Tibial artery (tissue), 4 donors: ENCODE measurements at regions not wholly inside any gene's neighbourhood (a gene's known extent, or its start where the extent isn't known, plus 50 kb on each side); places are given as distances from the start of the nearest gene placed in this dataset.
A peak's percentile ranks its signal among the peaks of the same experiment; 100 is the strongest.

Source experiments
- DNase-seq, 2 donors: peaks; one replicate each; pipeline ENCODE4 v3.0.0-alpha.2; 2019
- H3K27ac ChIP-seq, 2 donors: fragments of 200-600 bp; sonication (generic) in 1 of 2; 1 replicate in 1 of 2; 2 replicates in 1 of 2; pipeline ENCODE4 v1.5.1; 2018 to 2019; ENCODE audit warnings: mild to moderate bottlenecking in 1 of 2
- H3K27me3 ChIP-seq, 2 donors: fragments of 200-600 bp; sonication (generic) in 1 of 2; one replicate each; pipeline versions ENCODE4 v1.5.1 to v1.6.0; 2016 to 2019
- H3K36me3 ChIP-seq, 3 donors: fragments of 200-600 bp; sonication (generic) in 2 of 3; one replicate each; pipeline ENCODE4 v1.5.1; 2016 to 2019; ENCODE audit warnings: mild to moderate bottlenecking in 2 of 3
- H3K4me1 ChIP-seq, 4 donors: fragments of 200-600 bp; sonication (generic) in 2 of 4; 1 replicate in 3 of 4; 2 replicates in 1 of 4; pipeline ENCODE4 v1.5.1; 2016 to 2019
- H3K4me3 ChIP-seq, 2 donors: fragments of 200-600 bp; sonication (generic) in 1 of 2; 1 replicate in 1 of 2; 2 replicates in 1 of 2; pipeline ENCODE4 v1.5.1; 2018 to 2019; ENCODE audit warnings: mild to moderate bottlenecking in 2 of 2
- H3K9me3 ChIP-seq, 3 donors: fragments of 200-600 bp; sonication (generic) in 1 of 3; one replicate each; pipeline ENCODE4 v1.5.1; 2016 to 2019
- intact Hi-C: fragments of 100-400 bp; cut with DNase I; formaldehyde crosslinking; loops from one replicate; pipeline ENCODE4 v1.15.0; 2023; ENCODE audit warnings: low total_unique reads
- TF ChIP-seq, protein P1 (sequence below), 2 experiments: fragments of 200-600 bp in 1 of 2; fragments of 450-650 bp in 1 of 2; IDR thresholded peaks; one replicate each; pipeline ENCODE4 v1.5.1; 2017 to 2019; ENCODE audit warnings: antibody characterized with exemption in 2 of 2, mild to moderate bottlenecking in 1 of 2, moderate library complexity in 1 of 2

DNA sequence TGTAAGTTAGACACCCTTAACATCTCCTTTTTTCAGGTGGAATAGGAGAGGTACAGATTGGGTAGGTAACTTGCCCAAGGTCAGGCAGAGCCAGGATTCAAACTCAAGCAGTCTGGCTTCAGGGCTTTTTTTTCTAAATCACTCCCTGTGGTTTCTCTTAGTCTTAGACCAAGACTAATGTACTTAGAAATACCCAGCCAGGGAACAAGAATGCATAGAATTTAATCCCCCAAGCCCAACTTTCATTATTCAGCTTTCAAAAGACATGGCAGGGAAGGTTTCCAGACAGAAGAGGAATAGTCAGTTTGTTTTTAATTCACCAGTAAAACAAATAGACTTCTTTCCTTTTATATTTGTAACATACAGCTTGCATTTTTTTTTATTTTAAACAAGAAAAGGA lies 305.2 kb upstream of the RBFOX1 start:
- TF ChIP-seq, protein P1, sequence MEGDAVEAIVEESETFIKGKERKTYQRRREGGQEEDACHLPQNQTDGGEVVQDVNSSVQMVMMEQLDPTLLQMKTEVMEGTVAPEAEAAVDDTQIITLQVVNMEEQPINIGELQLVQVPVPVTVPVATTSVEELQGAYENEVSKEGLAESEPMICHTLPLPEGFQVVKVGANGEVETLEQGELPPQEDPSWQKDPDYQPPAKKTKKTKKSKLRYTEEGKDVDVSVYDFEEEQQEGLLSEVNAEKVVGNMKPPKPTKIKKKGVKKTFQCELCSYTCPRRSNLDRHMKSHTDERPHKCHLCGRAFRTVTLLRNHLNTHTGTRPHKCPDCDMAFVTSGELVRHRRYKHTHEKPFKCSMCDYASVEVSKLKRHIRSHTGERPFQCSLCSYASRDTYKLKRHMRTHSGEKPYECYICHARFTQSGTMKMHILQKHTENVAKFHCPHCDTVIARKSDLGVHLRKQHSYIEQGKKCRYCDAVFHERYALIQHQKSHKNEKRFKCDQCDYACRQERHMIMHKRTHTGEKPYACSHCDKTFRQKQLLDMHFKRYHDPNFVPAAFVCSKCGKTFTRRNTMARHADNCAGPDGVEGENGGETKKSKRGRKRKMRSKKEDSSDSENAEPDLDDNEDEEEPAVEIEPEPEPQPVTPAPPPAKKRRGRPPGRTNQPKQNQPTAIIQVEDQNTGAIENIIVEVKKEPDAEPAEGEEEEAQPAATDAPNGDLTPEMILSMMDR (IDR thresholded peaks at IDR 0.05), result no peak
- H3K4me1 ChIP-seq, result no peaks in the 10 kb centered on the region
- no peaks in the 10 kb centered on the region for H3K36me3 ChIP-seq
- no peak overlapping the region for H3K27ac ChIP-seq
- intact Hi-C loops, result no loop called here
- H3K9me3 ChIP-seq, result peaks cover 0 to 10% (median 3%) of the 10 kb centered on the region in 3 donors
- no peak overlapping the region for H3K4me3 ChIP-seq
- no peaks in the 10 kb centered on the region for H3K27me3 ChIP-seq
- DNase-seq, result no peak

DNA sequence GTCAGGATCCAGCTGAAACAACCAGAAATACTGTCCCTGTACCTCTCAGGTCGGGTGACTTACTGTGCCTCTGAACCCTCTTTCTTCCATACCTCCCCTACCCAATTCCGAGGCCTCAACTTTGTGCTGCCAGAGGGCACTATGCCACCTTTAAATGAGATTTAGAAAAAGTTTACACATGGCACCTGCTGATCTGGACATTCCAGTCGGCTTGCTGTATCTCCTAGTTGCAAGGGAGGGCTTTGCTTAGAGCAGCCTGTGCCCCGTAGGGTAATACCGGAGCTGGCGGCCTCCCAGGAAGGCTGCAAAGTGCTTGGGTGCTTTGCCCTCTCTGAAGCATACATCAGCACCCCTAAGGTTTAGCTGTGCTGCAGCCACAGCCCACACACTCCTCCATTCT lies 306.0 kb upstream of the RBFOX1 start:
- Histone ChIP-seq H3K4me3 (no peak overlapping the region), H3K36me3 (no peaks in the 10 kb centered on the region), H3K4me1 (no peaks in the 10 kb centered on the region), H3K9me3 (peaks cover 0 to 8% (median 3%) of the 10 kb centered on the region in 3 donors), H3K27ac (no peak overlapping the region), H3K27me3 (no peaks in the 10 kb centered on the region)
- intact Hi-C loops, result no loop called here
- DNase-seq, result no peak
- TF ChIP-seq, protein P1 (IDR thresholded peaks at IDR 0.05), result no peak

DNA sequence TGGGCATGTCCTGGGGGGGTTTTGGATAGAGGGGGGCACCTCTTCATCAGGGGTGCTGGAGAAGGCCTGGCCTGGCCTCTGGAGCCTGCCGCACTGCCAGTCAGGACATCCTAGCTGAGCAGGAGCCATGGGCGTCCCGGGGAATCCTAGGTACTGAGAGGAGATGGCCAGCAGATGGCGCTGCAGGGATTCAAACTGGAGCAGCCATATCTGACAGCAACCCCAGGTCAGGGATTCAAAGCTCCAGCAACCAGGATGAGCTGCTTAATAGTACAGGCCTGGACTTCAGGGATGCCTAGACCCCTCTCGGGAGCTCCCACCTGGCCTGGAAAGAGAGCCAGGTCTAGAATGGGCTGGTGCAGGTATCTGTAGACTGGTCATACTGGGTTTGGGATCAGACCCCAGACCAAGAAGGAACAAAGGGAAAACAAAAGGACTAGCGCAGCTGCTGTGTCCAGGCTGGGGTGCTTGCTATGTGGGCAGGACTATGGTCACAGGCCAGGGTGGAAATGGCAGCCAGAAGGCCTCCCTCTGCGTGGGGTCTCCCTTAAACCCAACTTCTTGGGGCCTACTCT lies 306.9 kb upstream of the RBFOX1 start:
- TF ChIP-seq, protein P1 (IDR thresholded peaks at IDR 0.05), result no peak
- no peak overlapping the region for H3K27ac ChIP-seq
- DNase-seq, result peak in 1 of 2 donors; percentile 39
- H3K9me3 ChIP-seq, result peaks cover 0 to 3% (median 0%) of the 10 kb centered on the region in 3 donors
- no peaks in the 10 kb centered on the region for H3K36me3 ChIP-seq
- no peak overlapping the region for H3K4me3 ChIP-seq
- intact Hi-C loops, result no loop called here
- no peaks in the 10 kb centered on the region for H3K4me1 ChIP-seq
- H3K27me3 ChIP-seq, result no peaks in the 10 kb centered on the region

DNA sequence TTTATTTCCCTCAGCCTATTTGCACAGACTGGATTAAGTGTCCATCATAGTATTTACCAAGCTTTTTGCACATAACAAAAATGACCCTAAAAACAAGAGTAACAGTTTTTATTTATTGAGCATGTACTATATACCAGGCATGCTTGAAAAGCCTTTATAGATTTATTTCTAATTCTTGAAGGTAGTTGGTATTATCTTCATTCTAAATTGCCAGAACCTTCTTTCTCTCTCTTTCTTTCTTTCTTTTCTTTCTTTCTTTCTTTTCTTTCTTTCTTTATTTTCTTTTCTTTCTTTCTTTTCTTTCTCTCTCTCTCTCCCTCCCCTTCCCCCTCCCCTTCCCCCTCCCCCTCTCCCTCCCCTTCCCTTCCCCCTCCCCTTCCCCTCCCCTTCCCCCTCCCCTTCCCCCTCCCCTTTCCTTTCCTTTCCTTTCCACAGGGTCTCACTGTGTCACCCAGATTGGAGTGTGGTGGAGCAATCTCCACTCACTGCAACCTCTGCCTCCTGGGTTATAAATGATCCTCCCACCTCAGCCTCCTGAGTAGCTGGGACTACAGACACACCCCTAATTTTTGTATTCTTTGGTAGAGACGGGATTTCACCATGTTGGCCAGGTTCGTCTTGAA lies 310.9 kb upstream of the RBFOX1 start:
- Histone ChIP-seq H3K4me1 (no peaks in the 10 kb centered on the region), H3K27me3 (no peaks in the 10 kb centered on the region), H3K9me3 (no peaks in the 10 kb centered on the region), H3K4me3 (no peak overlapping the region), H3K36me3 (no peaks in the 10 kb centered on the region), H3K27ac (no peak overlapping the region)
- intact Hi-C loops, result no loop called here
- no peak for DNase-seq
- TF ChIP-seq, protein P1 (IDR thresholded peaks at IDR 0.05), result no peak

DNA sequence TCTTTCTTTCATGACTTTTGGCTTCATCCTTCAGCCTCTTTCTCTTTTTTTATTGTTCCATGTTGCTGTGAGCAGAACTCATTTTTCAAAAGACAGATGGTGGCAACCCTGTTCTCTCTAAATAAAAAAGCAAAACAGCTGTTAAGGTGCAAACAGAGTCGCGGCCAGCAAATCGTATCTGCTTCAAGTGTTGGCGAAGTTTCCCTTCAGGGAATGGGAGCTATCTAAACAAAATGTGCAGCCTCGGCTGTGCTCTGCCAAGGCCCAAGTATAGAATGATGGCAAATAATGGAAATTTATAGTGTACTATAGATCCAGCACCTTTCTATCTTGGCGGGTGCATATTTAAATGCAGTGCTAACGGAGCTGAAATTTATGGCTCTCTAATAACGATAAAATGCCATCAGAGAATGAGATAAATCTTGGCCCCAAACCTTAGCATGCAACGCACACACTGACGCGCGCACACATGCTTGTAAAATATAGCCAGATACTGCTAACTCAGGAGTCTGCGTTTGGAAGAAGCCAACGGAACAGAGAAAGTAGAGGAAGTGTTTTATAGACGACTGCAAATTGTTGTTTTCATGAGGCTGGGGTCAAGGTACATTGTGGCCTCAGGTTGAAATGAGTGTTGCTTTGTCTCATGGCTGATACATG lies 315.5 kb upstream of the RBFOX1 start:
- no peaks in the 10 kb centered on the region for H3K36me3 ChIP-seq
- TF ChIP-seq, protein P1 (IDR thresholded peaks at IDR 0.05), result no peak
- no peak for DNase-seq
- H3K4me3 ChIP-seq, result no peak overlapping the region
- no peaks in the 10 kb centered on the region for H3K4me1 ChIP-seq
- no peaks in the 10 kb centered on the region for H3K27me3 ChIP-seq
- no peak overlapping the region for H3K27ac ChIP-seq
- H3K9me3 ChIP-seq, result no peaks in the 10 kb centered on the region
- intact Hi-C loops, result no loop called here
